ENCODE measurements at regions not wholly inside any gene's neighbourhood (a gene's known extent, or its start where the extent isn't known, plus 50 kb on each side); places are given as distances from the start of the nearest gene placed in this dataset.

GRCh38 chr1:190540366-190540765 lies 62.7 kb upstream of the BRINP3 start:
- DNase-seq (ENCODE audit: low read depth) = no peak
- TF ChIP-seq, protein P1, sequence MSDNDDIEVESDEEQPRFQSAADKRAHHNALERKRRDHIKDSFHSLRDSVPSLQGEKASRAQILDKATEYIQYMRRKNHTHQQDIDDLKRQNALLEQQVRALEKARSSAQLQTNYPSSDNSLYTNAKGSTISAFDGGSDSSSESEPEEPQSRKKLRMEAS (IDR thresholded peaks at IDR 0.05; ENCODE audit: low read depth, low read length) = no peak
- TF ChIP-seq, protein P2, sequence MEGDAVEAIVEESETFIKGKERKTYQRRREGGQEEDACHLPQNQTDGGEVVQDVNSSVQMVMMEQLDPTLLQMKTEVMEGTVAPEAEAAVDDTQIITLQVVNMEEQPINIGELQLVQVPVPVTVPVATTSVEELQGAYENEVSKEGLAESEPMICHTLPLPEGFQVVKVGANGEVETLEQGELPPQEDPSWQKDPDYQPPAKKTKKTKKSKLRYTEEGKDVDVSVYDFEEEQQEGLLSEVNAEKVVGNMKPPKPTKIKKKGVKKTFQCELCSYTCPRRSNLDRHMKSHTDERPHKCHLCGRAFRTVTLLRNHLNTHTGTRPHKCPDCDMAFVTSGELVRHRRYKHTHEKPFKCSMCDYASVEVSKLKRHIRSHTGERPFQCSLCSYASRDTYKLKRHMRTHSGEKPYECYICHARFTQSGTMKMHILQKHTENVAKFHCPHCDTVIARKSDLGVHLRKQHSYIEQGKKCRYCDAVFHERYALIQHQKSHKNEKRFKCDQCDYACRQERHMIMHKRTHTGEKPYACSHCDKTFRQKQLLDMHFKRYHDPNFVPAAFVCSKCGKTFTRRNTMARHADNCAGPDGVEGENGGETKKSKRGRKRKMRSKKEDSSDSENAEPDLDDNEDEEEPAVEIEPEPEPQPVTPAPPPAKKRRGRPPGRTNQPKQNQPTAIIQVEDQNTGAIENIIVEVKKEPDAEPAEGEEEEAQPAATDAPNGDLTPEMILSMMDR (IDR thresholded peaks at IDR 0.05; ENCODE audit: low read depth, low read length) = no peak
- no peak for TF ChIP-seq POLR2A (IDR thresholded peaks at IDR 0.05; ENCODE audit: extremely low read depth, insufficient read length)
- no peak for TF ChIP-seq MYC (IDR thresholded peaks at IDR 0.05; ENCODE audit: low read depth, low read length)
- no peak overlapping the region for H3K4me3 ChIP-seq (ENCODE audit: low read depth, low read length)

GRCh38 chr1:190551638-190552037 lies 74.0 kb upstream of the BRINP3 start:
- DNase-seq (ENCODE audit: low read depth) = no peak
- H3K4me3 ChIP-seq (ENCODE audit: low read depth, low read length) = no peak overlapping the region
- no peak for TF ChIP-seq POLR2A (IDR thresholded peaks at IDR 0.05; ENCODE audit: extremely low read depth, insufficient read length)
- TF ChIP-seq, protein P2 (IDR thresholded peaks at IDR 0.05; ENCODE audit: low read depth, low read length) = no peak
- TF ChIP-seq, protein P1 (IDR thresholded peaks at IDR 0.05; ENCODE audit: low read depth, low read length) = no peak
- no peak for TF ChIP-seq MYC (IDR thresholded peaks at IDR 0.05; ENCODE audit: low read depth, low read length)

GRCh38 chr1:190560161-190560681 lies 82.6 kb upstream of the BRINP3 start:
- DNase-seq (ENCODE audit: low read depth) = no peak
- TF ChIP-seq POLR2A (IDR thresholded peaks at IDR 0.05; ENCODE audit: extremely low read depth, insufficient read length) (no peak), MYC (IDR thresholded peaks at IDR 0.05; ENCODE audit: low read depth, low read length) (no peak)
- TF ChIP-seq, protein P1 (IDR thresholded peaks at IDR 0.05; ENCODE audit: low read depth, low read length) = no peak
- TF ChIP-seq, protein P2 (IDR thresholded peaks at IDR 0.05; ENCODE audit: low read depth, low read length) = no peak
- H3K4me3 ChIP-seq (ENCODE audit: low read depth, low read length) = no peak overlapping the region

- DNase-seq (ENCODE audit: low read depth) = no peak
- no peak overlapping the region for H3K4me3 ChIP-seq (ENCODE audit: low read depth, low read length)
- TF ChIP-seq POLR2A (IDR thresholded peaks at IDR 0.05; ENCODE audit: extremely low read depth, insufficient read length) = no peak
- TF ChIP-seq, protein P1 (IDR thresholded peaks at IDR 0.05; ENCODE audit: low read depth, low read length) = no peak
- TF ChIP-seq MYC (IDR thresholded peaks at IDR 0.05; ENCODE audit: low read depth, low read length) = no peak
- TF ChIP-seq, protein P2 (IDR thresholded peaks at IDR 0.05; ENCODE audit: low read depth, low read length) = no peak
Measured at GRCh38 chr1:190563230-190563629, 85.6 kb upstream of the BRINP3 start.

DNA sequence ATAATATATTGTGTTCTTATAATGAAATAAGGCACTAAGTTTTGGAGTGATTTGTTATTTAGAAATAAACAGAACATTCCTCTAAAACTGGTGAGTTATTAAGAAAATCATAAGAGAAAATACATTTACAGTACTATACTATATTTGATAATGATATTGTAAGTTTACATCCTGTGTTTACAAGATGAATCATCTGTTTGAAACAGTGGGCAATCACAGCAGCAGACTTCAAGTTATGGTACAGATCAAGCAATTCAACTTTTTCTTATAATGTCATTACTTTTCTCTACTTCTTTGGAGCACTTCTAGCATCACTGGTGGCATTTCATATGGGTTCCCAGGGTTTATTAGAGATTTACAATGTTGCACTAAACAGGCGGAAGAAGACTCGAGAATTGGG lies 86.5 kb upstream of the BRINP3 start:
- no peak for DNase-seq (ENCODE audit: low read depth)
- no peak overlapping the region for H3K4me3 ChIP-seq (ENCODE audit: low read depth, low read length)
- TF ChIP-seq, protein P1 (IDR thresholded peaks at IDR 0.05; ENCODE audit: low read depth, low read length) = no peak
- TF ChIP-seq MYC (IDR thresholded peaks at IDR 0.05; ENCODE audit: low read depth, low read length) (no peak), POLR2A (IDR thresholded peaks at IDR 0.05; ENCODE audit: extremely low read depth, insufficient read length) (no peak)
- TF ChIP-seq, protein P2 (IDR thresholded peaks at IDR 0.05; ENCODE audit: low read depth, low read length) = no peak

All from NB4 (cell line).